GM12864 (cell line): ENCODE measurements at regions not wholly inside any gene's neighbourhood (a gene's known extent, or its start where the extent isn't known, plus 50 kb on each side); places are given as distances from the start of the nearest gene placed in this dataset.

ENCODE experiments used
- DNase-seq: peaks from one replicate; pipeline ENCODE4 v3.0.0-alpha.2; 2011; ENCODE audit warnings: low read depth
- H3K4me3 ChIP-seq: 2 replicates; pipeline ENCODE4 v1.5.1; 2011; ENCODE audit warnings: mild to moderate bottlenecking, low read depth, low read length, control low read depth
- TF ChIP-seq, protein P1 (sequence below): IDR thresholded peaks from 2 replicates; pipeline ENCODE4 v1.5.1; 2011; ENCODE audit warnings: low read depth, mild to moderate bottlenecking, moderate library complexity, low read length, control low read depth, inconsistent platforms; ENCODE audit errors: missing control alignments

DNA sequence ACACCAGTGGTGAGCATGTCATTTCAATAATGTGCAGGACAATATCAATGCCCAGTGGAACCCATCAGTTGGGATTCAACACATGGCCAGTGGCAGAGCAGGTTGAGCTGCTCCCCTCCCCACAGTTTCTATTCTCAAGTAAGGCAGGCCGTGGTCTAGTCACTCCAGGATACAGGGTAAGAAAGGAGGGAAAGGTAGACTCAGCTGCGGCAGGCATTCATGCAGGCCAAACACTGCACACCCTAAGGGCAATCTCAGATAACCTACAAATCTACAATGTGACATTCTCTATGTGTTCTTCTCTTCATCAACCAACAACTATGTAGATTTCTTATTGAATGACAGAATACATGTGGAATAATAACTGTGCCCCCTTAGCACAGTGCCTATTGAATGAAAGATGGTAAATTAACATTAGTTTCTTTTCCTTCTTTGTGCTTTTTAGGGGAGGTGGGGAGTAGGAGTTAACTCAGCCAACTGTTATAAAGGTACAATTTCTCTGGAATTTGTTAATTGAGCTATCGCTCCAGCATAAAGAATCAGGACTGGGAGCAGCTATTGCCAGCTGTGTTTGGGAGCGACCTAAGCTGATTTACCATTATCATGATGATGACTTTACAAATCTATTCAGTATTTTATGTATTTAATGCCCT, 89.7 kb downstream of the FAM50B start:
- no peak overlapping the region for H3K4me3 ChIP-seq
- TF ChIP-seq, protein P1, sequence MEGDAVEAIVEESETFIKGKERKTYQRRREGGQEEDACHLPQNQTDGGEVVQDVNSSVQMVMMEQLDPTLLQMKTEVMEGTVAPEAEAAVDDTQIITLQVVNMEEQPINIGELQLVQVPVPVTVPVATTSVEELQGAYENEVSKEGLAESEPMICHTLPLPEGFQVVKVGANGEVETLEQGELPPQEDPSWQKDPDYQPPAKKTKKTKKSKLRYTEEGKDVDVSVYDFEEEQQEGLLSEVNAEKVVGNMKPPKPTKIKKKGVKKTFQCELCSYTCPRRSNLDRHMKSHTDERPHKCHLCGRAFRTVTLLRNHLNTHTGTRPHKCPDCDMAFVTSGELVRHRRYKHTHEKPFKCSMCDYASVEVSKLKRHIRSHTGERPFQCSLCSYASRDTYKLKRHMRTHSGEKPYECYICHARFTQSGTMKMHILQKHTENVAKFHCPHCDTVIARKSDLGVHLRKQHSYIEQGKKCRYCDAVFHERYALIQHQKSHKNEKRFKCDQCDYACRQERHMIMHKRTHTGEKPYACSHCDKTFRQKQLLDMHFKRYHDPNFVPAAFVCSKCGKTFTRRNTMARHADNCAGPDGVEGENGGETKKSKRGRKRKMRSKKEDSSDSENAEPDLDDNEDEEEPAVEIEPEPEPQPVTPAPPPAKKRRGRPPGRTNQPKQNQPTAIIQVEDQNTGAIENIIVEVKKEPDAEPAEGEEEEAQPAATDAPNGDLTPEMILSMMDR = no peak
- DNase-seq = no peak

DNA sequence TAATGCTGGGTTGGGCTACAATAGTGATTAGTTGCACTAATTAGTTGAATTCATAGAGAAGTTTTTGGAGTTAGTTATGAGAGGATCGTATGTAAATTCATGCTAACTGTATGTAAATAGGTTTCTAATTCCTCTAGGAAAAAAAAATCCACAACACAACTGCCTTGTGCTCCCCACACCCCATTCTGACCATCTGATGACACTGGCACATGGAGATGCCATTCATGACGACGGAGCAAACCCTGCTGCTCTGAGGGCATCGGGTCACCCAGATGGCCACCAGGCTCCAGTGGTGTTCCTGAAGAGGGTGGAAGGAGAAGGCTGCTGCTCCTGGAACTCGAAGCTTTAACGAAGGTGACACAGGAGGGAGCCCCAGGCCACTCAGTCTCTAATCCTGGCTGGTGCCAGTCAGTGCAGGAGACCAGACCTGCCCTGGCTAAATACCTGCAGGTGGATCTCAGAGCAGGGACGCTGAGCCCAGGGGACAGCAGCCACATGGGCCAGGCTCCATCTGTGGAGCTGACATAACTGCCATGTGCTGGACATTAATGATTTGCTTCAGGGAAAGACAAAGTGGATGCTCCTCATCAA, 90.3 kb downstream of the FAM50B start:
- DNase-seq = no peak
- no peak overlapping the region for H3K4me3 ChIP-seq
- TF ChIP-seq, protein P1 = no peak

DNA sequence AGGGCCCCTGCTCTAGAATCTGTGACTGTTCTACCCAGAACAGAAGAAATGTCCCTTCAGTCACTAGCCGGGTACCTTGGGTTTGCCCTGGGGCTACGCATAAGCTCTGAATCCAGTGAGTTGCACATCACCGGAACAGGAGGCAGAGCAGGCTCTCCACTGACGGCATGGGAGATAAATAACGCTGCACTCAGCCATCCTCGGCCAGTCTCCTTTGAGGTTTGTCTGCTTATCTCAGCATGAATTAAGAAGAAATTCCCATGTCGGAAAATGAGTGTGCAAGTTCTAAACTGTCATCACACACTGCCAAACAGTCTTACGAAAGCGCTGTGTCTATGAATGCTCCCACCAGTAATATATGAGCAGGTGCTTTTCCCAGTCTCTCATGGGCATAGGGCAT, 90.8 kb downstream of the FAM50B start:
- no peak for DNase-seq
- TF ChIP-seq, protein P1 = no peak
- no peak overlapping the region for H3K4me3 ChIP-seq

DNA sequence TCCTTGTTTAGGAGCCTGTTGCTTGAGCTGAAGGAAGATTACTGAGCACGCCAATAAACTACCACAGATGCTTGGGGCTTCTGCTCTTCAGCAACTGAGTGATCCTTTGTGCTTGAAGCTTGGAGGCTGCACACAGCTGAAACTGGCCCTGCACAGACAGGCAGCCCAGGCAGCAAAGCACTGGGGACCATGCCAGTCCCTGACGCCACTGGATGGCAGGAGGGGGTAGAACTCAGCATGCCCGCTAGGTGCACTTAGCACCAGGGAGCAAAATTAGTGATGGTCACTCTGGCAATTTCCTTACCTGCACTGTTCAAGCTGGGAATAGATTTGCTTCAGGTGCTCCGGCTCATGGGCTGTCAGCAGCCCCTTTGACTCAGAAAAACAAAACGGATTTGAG, 91.5 kb downstream of the FAM50B start:
- no peak overlapping the region for H3K4me3 ChIP-seq
- DNase-seq = no peak
- TF ChIP-seq, protein P1 = no peak

DNA sequence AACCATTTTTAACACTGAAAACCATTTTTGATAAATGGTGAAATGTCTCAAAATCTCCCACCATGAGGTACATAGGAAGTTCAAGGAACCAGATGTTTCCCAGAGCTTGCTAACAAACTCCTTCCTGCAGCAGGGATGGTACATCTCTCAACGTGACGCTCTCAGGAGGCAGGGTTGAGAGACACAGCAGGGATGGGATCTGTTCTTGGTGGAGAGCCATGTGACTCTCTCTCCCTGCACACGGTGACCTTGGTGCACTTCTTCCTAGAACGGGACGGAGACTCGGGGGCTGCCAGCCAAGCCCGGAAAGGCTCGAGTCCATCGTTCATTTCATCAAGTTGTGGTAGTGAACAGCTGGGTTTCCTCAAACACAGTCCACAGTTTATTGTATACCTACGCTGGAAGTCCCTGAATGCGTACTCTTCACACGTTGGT, 94.2 kb downstream of the FAM50B start:
- TF ChIP-seq, protein P1 = no peak
- H3K4me3 ChIP-seq = no peak overlapping the region

DNA sequence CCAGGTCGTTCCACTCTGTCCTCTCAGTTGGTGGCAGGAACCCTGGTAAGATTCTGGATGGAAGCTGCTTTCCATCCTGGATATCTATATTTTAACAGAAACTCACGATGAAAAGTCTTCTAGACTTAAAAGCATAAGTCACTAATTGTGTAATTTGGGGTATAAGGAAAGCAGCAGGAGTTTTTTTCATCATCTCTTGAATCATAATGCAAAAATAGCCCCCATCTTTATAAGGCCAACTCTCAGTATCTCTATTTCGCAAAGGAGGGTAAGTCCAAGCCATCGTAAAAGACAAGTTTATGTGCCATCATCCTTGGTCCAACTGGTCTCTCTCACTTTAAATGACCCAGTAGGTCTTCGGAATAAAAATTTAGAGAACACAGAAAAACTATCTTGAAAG, 95.1 kb downstream of the FAM50B start:
- TF ChIP-seq, protein P1 = no peak
- H3K4me3 ChIP-seq = no peak overlapping the region

More for the DNA sequence above, 94.2 kb downstream of the FAM50B start:
- DNase-seq = no peak

DNA sequence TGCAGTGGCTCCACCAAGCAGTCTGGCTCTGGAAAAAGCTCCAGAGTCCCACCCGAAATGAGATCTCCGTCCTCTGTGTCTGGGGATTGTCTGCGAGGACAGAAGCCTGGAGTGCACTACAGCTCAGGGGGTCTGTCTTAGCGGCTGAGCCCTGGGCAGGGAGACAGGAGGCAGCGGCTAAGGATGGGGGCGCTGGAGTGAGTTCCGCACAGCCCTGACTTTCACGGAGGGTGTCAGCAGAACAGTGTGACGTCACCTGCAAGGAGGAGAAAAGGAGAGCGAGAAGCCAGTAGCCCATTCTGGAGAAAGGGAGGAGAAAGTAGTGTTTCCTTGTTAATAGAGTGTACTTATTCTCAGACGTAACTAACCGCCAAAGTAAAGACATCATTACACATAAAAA, 97.6 kb downstream of the FAM50B start:
- no peak for DNase-seq
- TF ChIP-seq, protein P1 = no peak
- H3K4me3 ChIP-seq = no peak overlapping the region

More for the DNA sequence above, 95.1 kb downstream of the FAM50B start:
- DNase-seq = no peak
